Brain microvascular endothelial cell (primary cell): ENCODE measurements at regions not wholly inside any gene's neighbourhood (a gene's known extent, or its start where the extent isn't known, plus 50 kb on each side); places are given as distances from the start of the nearest gene placed in this dataset.
"Not testable (repeated sequence)": the region's sequence is repeated elsewhere in the genome, so short reads cannot be mapped to it uniquely, and the experiment has no call there.

ENCODE experiments used
- DNase-seq: peaks from one replicate; pipeline ENCODE4 v3.0.0-alpha.2; 2020
- H3K27ac ChIP-seq: fragments of 250-450 bp; sonication (Bioruptor Pico); 2 replicates; pipeline ENCODE4 v1.5.1; 2020; ENCODE audit warnings: mild to moderate bottlenecking, moderate library complexity
- H3K27me3 ChIP-seq: fragments of 250-450 bp; sonication (Bioruptor Pico); replicated peaks from 2 replicates; pipeline ENCODE4 v1.5.1; 2020; ENCODE audit warnings: mild to moderate bottlenecking
- H3K36me3 ChIP-seq: fragments of 250-450 bp; sonication (Bioruptor Pico); replicated peaks from 2 replicates; pipeline ENCODE4 v1.5.1; 2020; ENCODE audit warnings: mild to moderate bottlenecking
- H3K4me3 ChIP-seq: 2 replicates; pipeline ENCODE4 v1.5.1; 2011; ENCODE audit warnings: low read depth, mild to moderate bottlenecking, control low read depth, low read length, moderate library complexity
- CTCF ChIP-seq: IDR thresholded peaks from 2 replicates; pipeline ENCODE4 v1.5.1; 2011; ENCODE audit warnings: low read depth, mild to moderate bottlenecking, moderate library complexity, low read length, control low read depth, inconsistent platforms; ENCODE audit errors: missing control alignments
- in situ Hi-C: cut with HindIII; loops from 2 replicates; pipeline ENCODE4 v1.10.0; 2017; ENCODE audit warnings: low sequenced_read_pairs, low pct_ligation_motif_present

- no peaks in the 10 kb centered on the region for H3K27me3 ChIP-seq
- in situ Hi-C loops = no loop called here
- no peak overlapping the region for H3K4me3 ChIP-seq
- TF ChIP-seq CTCF = no peak
- DNase-seq = no peak
- no peak overlapping the region for H3K27ac ChIP-seq
- H3K36me3 ChIP-seq = no peaks in the 10 kb centered on the region
Measured at GRCh38 chrX:39268207-39268606, 466.9 kb downstream of the MID1IP1 start.

GRCh38 chrX:39275500-39276068 is 474.3 kb downstream of the MID1IP1 start:
- no peak for DNase-seq
- no peak overlapping the region for H3K4me3 ChIP-seq
- no peak for TF ChIP-seq CTCF
- no peaks in the 10 kb centered on the region for H3K36me3 ChIP-seq
- H3K27ac ChIP-seq = no peak overlapping the region
- in situ Hi-C loops = no loop called here
- no peaks in the 10 kb centered on the region for H3K27me3 ChIP-seq

GRCh38 chrX:39277685-39278390 is 476.6 kb downstream of the MID1IP1 start:
- DNase-seq, H3K4me3 ChIP-seq, H3K36me3 ChIP-seq, H3K27me3 ChIP-seq, H3K27ac ChIP-seq, in situ Hi-C loops: not testable (repeated sequence)

GRCh38 chrX:39283239-39283638 is 482.0 kb downstream of the MID1IP1 start:
- in situ Hi-C loops = no loop called here
- no peak for DNase-seq
- no peak overlapping the region for H3K4me3 ChIP-seq
- TF ChIP-seq CTCF = no peak
- H3K27ac ChIP-seq = no peak overlapping the region
- no peaks in the 10 kb centered on the region for H3K36me3 ChIP-seq
- no peaks in the 10 kb centered on the region for H3K27me3 ChIP-seq

- Histone ChIP-seq H3K4me3 (no peak overlapping the region), H3K27me3 (no peaks in the 10 kb centered on the region), H3K36me3 (no peaks in the 10 kb centered on the region), H3K27ac (no peak overlapping the region)
- no peak for DNase-seq
- in situ Hi-C loops = no loop called here
- TF ChIP-seq CTCF = no peak
Measured at GRCh38 chrX:39288592-39288991, 487.3 kb downstream of the MID1IP1 start.

GRCh38 chrX:39289827-39290226 is 488.6 kb downstream of the MID1IP1 start:
- Histone ChIP-seq H3K4me3 (no peak overlapping the region), H3K27me3 (no peaks in the 10 kb centered on the region), H3K27ac (no peak overlapping the region), H3K36me3 (no peaks in the 10 kb centered on the region)
- DNase-seq = no peak
- in situ Hi-C loops = no loop called here
- no peak for TF ChIP-seq CTCF
